Mammary epithelial cell (primary cell): ENCODE measurements at regions not wholly inside any gene's neighbourhood (a gene's known extent, or its start where the extent isn't known, plus 50 kb on each side); places are given as distances from the start of the nearest gene placed in this dataset.

ENCODE experiments used
- EZH2 ChIP-seq: IDR thresholded peaks from 2 replicates; pipeline ENCODE4 v1.6.1; 2012; ENCODE audit warnings: low read length, inconsistent platforms, borderline replicate concordance
- TF ChIP-seq, protein P1 (sequence below), 2 donors: IDR thresholded peaks in 1 of 2; conservative IDR thresholded peaks in 1 of 2; 2 replicates each; pipeline ENCODE4 v1.5.1; 2011 to 2012; ENCODE audit warnings: inconsistent platforms in 2 of 2, low read length in 2 of 2, mild to moderate bottlenecking in 2 of 2, control low read depth in 1 of 2, low read depth in 1 of 2; ENCODE audit not compliant: insufficient read depth in 1 of 2; ENCODE audit errors: extremely low read depth in 1 of 2

DNA sequence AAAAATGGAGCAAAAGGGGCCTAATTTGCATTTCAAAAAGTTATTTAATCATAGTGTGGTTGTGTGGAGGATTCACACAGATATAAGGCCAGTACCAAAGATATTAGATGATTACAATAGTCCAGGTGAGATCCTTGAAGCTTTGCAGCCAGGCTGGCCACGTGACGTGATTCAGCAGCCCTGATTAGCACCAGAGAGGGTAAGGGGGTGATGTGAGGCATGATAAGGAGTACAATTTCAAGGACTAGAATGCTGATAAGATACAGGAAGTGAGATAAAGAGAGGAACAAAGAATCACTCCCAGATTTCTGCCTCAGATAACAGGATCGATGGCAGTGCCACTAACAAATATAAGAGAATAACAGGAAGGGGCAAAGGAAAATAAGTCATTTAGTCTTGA is 108.4 kb upstream of the PALS2 start:
- TF ChIP-seq, protein P1, sequence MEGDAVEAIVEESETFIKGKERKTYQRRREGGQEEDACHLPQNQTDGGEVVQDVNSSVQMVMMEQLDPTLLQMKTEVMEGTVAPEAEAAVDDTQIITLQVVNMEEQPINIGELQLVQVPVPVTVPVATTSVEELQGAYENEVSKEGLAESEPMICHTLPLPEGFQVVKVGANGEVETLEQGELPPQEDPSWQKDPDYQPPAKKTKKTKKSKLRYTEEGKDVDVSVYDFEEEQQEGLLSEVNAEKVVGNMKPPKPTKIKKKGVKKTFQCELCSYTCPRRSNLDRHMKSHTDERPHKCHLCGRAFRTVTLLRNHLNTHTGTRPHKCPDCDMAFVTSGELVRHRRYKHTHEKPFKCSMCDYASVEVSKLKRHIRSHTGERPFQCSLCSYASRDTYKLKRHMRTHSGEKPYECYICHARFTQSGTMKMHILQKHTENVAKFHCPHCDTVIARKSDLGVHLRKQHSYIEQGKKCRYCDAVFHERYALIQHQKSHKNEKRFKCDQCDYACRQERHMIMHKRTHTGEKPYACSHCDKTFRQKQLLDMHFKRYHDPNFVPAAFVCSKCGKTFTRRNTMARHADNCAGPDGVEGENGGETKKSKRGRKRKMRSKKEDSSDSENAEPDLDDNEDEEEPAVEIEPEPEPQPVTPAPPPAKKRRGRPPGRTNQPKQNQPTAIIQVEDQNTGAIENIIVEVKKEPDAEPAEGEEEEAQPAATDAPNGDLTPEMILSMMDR (conservative IDR thresholded peaks at IDR 0.05 in 1 of 2, IDR thresholded peaks at IDR 0.05 in 1 of 2; ENCODE audit: extremely low read depth in 1 of 2, insufficient read depth in 1 of 2, low read depth in 1 of 2, low read length in 2 of 2), result no peak
- no peak for TF ChIP-seq EZH2
